H1 (cell line): ENCODE measurements at regions not wholly inside any gene's neighbourhood (a gene's known extent, or its start where the extent isn't known, plus 50 kb on each side); places are given as distances from the start of the nearest gene placed in this dataset.

Experiments
- ATF2 ChIP-seq: IDR thresholded peaks from 2 replicates; pipeline ENCODE4 v1.6.1; 2012; ENCODE audit warnings: low read length, inconsistent platforms
- CBX8 ChIP-seq: fragments of 300-800, 300-1000 bp; sonication (generic); IDR thresholded peaks from 2 replicates; pipeline ENCODE4 v1.7.1; 2016; ENCODE audit warnings: low read depth, low read length, borderline replicate concordance
- EP300 ChIP-seq, 2 experiments: IDR thresholded peaks; 1 replicate in 1 of 2; 2 replicates in 1 of 2; pipeline ENCODE4 v1.6.1; 2011 to 2012; ENCODE audit warnings: low read depth in 2 of 2, low read length in 2 of 2, mild to moderate bottlenecking in 2 of 2, borderline replicate concordance in 1 of 2, inconsistent platforms in 1 of 2, moderate library complexity in 1 of 2
- HDAC2 ChIP-seq, 2 experiments: fragments of 300-600 bp in 1 of 2; sonication (generic) in 1 of 2; IDR thresholded peaks; 2 replicates each; pipeline ENCODE4 v1.6.1; 2011 to 2012; ENCODE audit warnings: low read depth in 2 of 2, low read length in 2 of 2, mild to moderate bottlenecking in 2 of 2, moderate library complexity in 2 of 2, borderline replicate concordance in 1 of 2, inconsistent platforms in 1 of 2
- RBBP5 ChIP-seq: IDR thresholded peaks from 2 replicates; pipeline ENCODE4 v1.7.1; 2012; ENCODE audit warnings: low read depth, mild to moderate bottlenecking, inconsistent platforms, low read length, moderate library complexity, borderline replicate concordance
- RNF2 ChIP-seq: fragments of 200-900, 300-1000 bp; sonication (generic); IDR thresholded peaks from 2 replicates; pipeline ENCODE4 v1.7.1; 2016; ENCODE audit warnings: borderline replicate concordance, low read depth, mild to moderate bottlenecking, antibody characterized with exemption, low read length; ENCODE audit not compliant: poor library complexity, severe bottlenecking; ENCODE audit errors: missing control alignments
- RXRA ChIP-seq: IDR thresholded peaks from 2 replicates; pipeline ENCODE4 v1.6.1; 2011; ENCODE audit warnings: low read depth, mild to moderate bottlenecking, low read length, moderate library complexity; ENCODE audit not compliant: insufficient read depth

- TF ChIP-seq ATF2 (no peak), RBBP5 (no peak), HDAC2 (IDR thresholded peaks at IDR 0.05; ENCODE audit: borderline replicate concordance in 1 of 2, low read depth in 2 of 2, low read length in 2 of 2) (no peak), RXRA (no peak), RNF2 (no peak), EP300 (IDR thresholded peaks at IDR 0.05; ENCODE audit: borderline replicate concordance in 1 of 2, low read depth in 2 of 2, low read length in 2 of 2) (no peak), CBX8 (no peak)
These were observed 623.2 kb downstream of the CCER1 start (continued) for GRCh38 chr12:90331821-90332220.
